MV-4-11 (cell line): ENCODE measurements at regions not wholly inside any gene's neighbourhood (a gene's known extent, or its start where the extent isn't known, plus 50 kb on each side); places are given as distances from the start of the nearest gene placed in this dataset.

Experiments
- DNase-seq: peaks from one replicate; lab custom pipeline; 2025; lab: John Stamatoyannopoulos, UW

DNA sequence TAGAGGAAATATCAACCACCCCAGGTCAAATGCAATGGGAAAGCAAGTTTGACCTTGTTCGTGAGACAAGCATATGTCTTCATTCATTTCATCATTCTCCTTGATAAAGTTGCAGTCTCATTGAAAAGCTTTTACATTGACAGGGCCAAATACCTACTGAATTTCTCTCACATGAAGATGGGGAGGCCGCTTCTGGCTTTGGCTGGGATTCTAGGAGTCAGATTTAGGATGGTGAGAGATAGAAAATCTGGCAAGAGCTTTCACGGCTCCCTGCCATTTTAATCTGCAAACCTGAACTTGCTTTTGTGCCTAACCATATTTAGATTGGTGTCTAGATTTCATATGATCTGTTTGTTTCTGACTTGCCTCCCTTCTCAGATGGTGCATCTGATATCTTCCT, 88.0 kb downstream of the TMEM100 start:
- no peak for DNase-seq

DNA sequence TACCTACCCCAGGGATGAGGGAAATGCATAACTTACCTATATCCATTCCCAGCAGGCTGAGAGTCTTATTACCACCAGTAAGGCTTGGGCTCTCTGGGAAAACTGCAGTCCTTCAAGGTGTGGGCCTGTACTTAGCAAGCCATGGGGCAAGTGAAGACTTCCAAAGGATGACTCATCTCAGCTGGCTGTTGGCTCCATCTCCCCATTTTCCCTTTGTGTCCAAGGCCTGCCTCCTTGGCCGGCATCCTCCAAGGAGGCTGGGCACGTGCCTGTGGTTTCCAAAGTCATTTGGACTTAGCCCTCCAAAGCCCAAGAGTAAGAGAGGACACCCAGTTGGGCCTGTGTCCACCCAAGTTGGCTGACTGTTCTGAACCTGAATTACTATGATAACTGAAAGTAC, 89.8 kb downstream of the TMEM100 start:
- DNase-seq = no peak

GRCh38 chr17:55632236-55632635, 90.4 kb downstream of the TMEM100 start:
- peak; percentile 1 for DNase-seq

GRCh38 chr17:55629995-55630394, 92.7 kb downstream of the TMEM100 start:
- no peak for DNase-seq

DNA sequence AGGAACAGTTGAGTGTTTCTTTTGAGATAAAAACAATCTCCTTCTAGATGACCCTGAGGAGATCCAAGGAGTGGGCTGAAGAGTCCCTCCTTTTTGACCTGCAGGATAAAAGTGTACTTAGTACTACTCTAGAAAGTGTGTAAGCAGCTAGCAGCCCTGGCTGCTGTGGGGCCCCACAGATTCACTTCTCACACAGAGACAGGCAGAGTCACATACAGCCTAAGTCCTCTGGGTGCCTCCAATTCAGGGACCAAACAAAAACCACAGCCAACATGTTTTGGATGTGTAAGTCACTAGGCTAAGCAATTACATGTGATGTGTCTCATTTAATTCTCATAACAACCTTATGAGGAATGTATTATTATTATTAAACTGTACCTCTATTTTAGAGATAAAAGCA, 97.1 kb downstream of the TMEM100 start:
- DNase-seq = peak; percentile 3

DNA sequence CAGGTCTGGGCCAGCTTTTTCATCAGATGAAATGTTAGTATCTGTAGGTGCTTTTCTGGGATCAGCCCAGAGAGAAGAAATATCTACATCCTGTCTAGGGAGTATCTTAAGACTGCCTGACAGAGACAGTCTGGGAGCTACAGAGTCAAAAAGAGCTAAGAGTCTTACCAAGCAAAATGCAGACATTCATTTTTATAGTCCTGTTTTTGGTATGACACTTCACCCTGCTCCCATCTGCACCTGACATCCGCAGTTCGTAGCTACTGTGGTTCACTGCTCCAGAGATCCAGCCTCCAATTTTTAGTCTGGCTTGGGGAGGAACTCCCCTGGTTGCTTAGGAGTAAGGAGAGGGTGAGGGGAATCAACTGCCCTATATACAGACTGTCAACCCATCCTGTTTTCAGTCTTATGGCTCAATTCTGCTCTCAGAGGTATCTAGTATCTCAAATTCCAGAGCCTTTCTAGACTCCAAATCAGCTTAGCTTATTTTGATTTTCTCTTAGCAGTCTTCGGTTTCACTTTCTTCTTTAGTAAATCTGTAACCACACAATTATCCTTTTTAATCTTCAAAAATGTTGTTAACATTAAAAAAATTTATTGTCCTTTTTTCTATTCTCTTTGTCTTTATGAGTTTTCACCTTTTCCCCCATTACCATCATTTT, 97.8 kb downstream of the TMEM100 start:
- DNase-seq = no peak

DNA sequence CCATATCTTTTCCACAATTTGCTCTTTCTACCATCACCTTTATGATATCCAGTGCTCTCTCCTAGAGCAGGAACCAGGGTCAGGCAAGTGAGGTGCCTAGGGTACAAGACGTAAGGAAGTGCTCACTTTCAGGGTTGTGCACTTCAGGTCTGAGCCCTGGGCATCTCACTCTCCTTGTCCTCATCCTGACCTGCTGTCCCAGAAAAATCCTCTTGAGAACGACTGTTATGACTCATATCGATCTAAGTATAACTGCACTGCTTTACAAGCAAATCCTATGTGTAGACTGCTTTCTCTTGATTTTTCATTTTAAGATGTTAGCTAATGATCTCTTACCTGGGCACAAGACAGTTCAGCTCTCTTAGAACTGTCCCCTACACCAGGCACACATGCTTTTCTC, 100.1 kb downstream of the TMEM100 start:
- DNase-seq = no peak

DNA sequence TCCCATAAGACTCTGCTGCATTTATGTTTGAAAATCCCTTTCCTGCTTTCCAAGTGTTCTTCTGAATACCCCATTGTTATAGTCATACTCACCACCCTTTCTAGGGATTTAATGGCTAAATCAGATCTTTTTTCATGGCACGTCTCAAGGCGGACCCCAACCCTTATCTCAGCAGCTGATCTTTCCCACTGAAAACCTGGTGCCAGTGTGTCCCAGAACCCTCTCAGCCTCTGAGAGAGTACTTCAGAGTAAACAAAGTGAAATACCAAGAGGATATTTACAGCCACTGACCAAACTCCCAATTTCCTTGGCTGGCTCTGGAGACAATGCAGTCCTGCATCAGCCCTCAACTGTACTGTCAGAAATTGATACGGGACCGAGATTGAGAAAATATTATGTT, 101.7 kb downstream of the TMEM100 start:
- DNase-seq = no peak

DNA sequence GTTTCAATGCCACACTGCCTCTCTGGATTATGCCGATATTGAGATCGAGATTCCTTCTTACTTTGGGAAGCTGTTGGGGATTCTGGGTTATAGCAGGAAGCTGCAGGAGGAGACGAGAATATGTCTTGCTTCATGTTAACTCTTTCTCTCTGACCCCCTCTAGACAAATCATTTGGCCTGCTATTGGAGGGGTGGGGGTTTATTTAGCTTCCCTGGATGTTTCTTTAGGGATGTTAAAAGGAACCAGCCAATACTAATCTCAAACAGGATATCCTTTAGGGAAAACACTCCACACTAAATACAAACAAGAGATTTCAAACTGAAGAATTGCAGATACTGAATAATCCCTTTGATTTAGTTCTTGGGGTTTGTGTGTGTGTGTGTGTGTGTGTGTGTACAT, 102.6 kb downstream of the TMEM100 start:
- no peak for DNase-seq

- no peak for DNase-seq
These were observed 105.2 kb downstream of the TMEM100 start for GRCh38 chr17:55617441-55617840.

- DNase-seq = no peak
These were observed 102.8 kb upstream of the SMIM36 start for GRCh38 chr17:55614061-55614460.

- DNase-seq = no peak
These were observed 101.5 kb upstream of the SMIM36 start for GRCh38 chr17:55612691-55613141.

GRCh38 chr17:55607731-55608341, 96.6 kb upstream of the SMIM36 start:
- DNase-seq = no peak

DNA sequence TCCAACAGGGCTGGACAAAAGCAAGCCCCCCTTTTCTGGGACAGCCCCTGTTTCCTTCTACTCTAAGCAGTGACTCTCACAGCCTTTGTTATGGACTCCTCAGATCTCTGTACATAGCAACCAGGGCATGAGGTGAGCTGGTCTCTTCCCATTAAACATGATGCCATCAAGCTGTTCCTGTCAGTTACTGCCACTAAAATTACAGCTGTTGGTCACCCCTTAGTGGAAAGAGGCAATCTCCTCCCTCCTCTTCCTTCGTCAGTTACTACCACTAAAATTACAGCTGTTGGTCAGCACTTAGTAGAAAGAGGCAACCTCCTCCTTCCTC, 95.2 kb upstream of the SMIM36 start:
- no peak for DNase-seq

GRCh38 chr17:55605705-55606487, 94.6 kb upstream of the SMIM36 start:
- DNase-seq = no peak

DNA sequence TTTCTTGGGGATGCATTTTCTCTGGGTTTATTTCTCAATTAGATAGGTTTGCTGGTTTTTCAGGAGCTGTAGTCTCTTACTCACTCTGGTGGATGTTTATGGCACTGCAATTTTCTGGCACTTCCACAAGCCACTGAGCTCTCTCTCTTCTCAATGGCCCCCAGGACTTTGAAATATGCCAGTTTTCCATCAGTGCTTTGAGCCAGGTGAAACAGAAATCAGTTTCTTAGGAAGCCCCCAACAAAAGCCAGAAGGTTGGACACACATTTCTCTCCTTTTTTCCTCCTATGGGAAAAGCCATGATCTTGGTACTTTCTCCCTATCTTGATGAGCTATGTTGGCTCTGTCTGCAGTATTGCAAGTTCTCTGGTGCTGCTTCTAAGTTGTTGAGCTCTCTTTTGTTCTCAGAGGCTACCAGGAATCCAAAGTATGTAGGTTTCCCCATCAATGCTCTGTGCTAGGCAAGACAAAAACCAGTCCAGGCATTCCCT, 90.7 kb upstream of the SMIM36 start:
- DNase-seq = peak; percentile 42

- DNase-seq = no peak
These were observed 87.2 kb upstream of the SMIM36 start for GRCh38 chr17:55598495-55598894.

DNA sequence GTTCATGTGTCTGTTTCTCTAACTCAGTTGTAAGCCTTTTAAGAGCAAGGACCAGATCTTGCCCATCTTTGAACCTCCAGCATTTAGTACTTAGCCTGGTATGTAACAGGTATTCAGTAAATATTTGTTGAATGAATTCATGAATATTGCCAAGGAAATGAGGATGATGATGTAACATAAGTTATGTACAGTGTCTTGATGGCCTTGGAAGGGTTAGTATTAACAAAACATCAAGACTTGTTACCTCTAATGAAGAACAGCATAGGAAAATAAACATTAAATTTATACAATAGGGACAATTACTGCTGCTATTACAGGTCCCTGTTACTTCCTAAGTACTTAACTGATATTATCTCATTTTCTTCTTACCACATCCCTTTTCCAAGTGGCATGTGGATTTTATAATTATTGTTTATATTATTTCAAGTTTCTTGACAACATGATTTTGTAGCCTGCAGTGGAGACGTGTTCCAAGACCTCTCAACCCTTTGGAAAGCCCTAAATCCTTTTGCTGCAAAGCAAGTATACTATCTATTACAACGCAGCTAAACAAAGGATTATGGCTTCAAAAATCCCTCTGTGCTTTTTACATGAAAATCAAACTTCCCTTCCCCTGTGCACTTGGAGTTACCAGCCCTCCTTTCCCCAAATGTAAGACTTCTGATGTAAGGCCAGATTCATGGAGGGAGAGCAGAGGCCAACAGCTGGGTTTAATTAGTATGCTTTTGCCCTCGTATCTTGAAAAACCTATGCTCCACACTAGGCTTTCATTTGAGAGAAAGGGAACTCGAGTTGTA, 77.4 kb upstream of the SMIM36 start:
- DNase-seq = no peak

- DNase-seq = no peak
These were observed 76.4 kb upstream of the SMIM36 start for GRCh38 chr17:55587608-55588139.

DNA sequence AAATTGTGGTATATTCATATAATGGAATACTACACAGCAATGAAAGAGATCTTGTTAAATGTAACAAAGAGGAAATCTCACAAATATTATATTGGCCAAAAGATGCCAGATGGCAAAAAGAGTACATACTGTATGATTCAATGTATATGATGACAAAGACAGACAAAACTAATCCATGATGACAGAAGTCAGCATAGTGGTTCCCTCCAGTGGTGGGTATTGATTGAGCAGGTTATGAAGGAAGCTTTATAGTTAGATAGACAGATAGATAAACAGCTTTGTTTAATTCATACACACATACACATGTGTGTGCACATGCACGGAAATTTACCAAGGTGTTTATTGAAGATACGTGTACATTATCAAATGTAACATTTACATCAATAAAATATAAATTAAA, 74.4 kb upstream of the SMIM36 start:
- DNase-seq = no peak

- DNase-seq = no peak
These were observed 73.6 kb upstream of the SMIM36 start for GRCh38 chr17:55584861-55585260.

- DNase-seq = peak; percentile 56
These were observed 72.9 kb upstream of the SMIM36 start for GRCh38 chr17:55584055-55584685.
